ENCODE measurements at regions not wholly inside any gene's neighbourhood (a gene's known extent, or its start where the extent isn't known, plus 50 kb on each side); places are given as distances from the start of the nearest gene placed in this dataset.
"Not testable (repeated sequence)": the region's sequence is repeated elsewhere in the genome, so short reads cannot be mapped to it uniquely, and the experiment has no call there.

DNA sequence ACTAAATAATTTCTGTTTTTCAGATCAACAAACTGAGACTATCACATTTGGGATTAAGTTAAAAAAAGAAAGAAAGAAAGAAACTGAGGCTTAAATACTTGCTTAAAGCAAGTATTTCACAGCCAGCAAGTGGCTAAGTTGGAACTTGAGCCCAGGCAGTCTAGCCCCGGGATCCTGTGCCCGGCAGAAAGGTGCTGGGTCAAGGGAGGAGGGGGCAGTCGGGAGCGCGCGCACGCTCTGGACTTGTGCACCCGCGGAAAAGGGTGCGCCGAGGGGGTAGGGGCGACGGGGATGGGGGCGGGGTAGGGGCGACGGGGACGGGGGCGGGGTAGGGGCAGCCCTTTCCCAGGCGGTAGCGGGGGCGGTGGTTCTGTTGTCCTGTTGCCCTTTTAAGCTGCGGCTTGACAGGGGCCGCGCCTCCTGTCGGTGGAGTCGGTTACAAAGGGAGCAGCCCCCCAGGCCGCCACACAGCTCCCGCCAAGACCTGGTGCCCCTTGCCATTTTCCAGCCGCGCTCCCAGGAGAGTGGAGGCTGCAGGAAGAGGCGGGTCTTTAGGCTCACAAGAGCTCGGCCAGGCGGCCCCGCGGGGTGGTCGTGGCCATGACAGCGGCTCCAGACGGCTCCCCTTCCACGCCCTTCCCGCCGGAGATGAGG is 60.6 kb downstream of the GOLGA8T start:
- DNase-seq: peak; percentile 59
- H3K36me3 ChIP-seq; H3K27ac ChIP-seq; H3K4me1 ChIP-seq; intact Hi-C loops (cut with DNase I; ENCODE audit: low total_unique reads); H3K9me3 ChIP-seq: not testable (repeated sequence)
- WGBS, 5 donors: 0 to 5% (median 1%) methylated on average over 4 to 9 of the region's 41 CpGs; no CpG with 5 or more reads in 1 of the 5 donors
- H3K4me3 ChIP-seq: peak overlapping the region in 4 of 8 donors; percentile 24 to 61 (median 34)
- H3K27me3 ChIP-seq (replicated peaks in 1 of 7): peaks cover 0 to 17% (median 0%) of the 10 kb centered on the region in 7 donors

DNA sequence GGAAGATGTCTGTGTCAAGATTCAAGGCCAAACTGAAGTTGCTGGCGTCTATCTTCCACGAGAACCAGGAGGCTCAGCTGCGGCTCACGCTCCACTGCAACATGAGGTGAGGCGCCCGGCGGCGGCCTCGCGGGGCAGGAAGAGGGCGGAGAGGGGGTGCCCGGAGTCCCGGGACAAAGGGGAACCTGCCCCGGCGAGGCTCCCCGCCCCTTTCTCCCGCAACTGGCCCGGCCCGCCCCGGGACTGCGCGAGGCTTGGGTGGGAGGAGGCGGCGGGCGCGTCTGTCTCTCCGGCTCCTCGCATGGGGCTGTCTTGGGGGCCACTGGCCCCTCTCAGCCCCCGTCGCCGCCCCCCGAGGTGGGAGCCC is 61.1 kb downstream of the GOLGA8T start:
- Histone ChIP-seq H3K27me3 (replicated peaks in 1 of 7) (peaks cover 0 to 16% (median 0%) of the 10 kb centered on the region in 7 donors), H3K4me3 (peak overlapping the region in 5 of 8 donors; percentile 19 to 61 (median 30))
- H3K9me3 ChIP-seq; H3K36me3 ChIP-seq; H3K27ac ChIP-seq; intact Hi-C loops (cut with DNase I; ENCODE audit: low total_unique reads); H3K4me1 ChIP-seq: not testable (repeated sequence)
- DNase-seq: peak; percentile 88
- WGBS, 5 donors: 1 to 2% (median 1%) methylated on average over 16 to 29 of the region's 32 CpGs; no CpG with 5 or more reads in 1 of the 5 donors

GRCh38 chr15:30196769-30197168 is 61.9 kb downstream of the GOLGA8T start:
- DNase-seq; H3K27ac ChIP-seq; H3K4me1 ChIP-seq; H3K36me3 ChIP-seq; intact Hi-C loops (cut with DNase I; ENCODE audit: low total_unique reads); H3K4me3 ChIP-seq; H3K27me3 ChIP-seq (replicated peaks in 1 of 7); H3K9me3 ChIP-seq: not testable (repeated sequence)
- 78 to 98% (median 89%) methylated on average over 5 to 11 of the region's 12 CpGs for WGBS, 5 donors

DNA sequence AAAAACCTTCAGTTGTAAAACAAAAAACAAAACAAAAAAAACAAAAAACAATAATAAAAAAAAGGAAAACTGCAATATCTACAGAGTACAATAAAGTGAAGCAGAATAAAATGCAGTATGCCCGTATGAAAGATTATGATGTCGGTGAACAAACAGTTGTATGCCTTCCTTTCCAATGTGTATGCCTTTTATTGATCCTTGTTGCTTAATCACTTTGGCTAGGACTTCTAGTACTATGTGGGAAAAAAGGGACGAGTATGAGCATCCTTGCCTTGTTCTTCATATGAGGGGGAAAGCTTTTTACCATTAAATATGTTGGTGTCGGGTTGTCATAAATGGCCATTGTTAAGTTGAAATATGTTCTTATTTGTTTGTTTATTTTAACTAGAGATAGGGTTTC is 66.7 kb downstream of the GOLGA8T start:
- H3K27ac ChIP-seq; H3K36me3 ChIP-seq; H3K9me3 ChIP-seq; H3K4me3 ChIP-seq; DNase-seq; intact Hi-C loops (cut with DNase I; ENCODE audit: low total_unique reads); H3K4me1 ChIP-seq; H3K27me3 ChIP-seq (replicated peaks in 1 of 7): not testable (repeated sequence)
- 94 to 100% (median 96%) methylated on average over 2 to 3 of the region's 4 CpGs for WGBS, 5 donors

GRCh38 chr15:30213733-30214132 is 78.9 kb downstream of the GOLGA8T start:
- H3K9me3 ChIP-seq; H3K27ac ChIP-seq; H3K36me3 ChIP-seq; DNase-seq; H3K4me1 ChIP-seq; H3K27me3 ChIP-seq (replicated peaks in 1 of 7); H3K4me3 ChIP-seq; intact Hi-C loops (cut with DNase I; ENCODE audit: low total_unique reads): not testable (repeated sequence)
- no CpG with 5 or more reads among the region's 5 CpGs for WGBS, 5 donors

- peaks cover 0 to 13% (median 0%) of the 10 kb centered on the region in 7 donors for H3K27me3 ChIP-seq (replicated peaks in 1 of 7)
- H3K4me3 ChIP-seq; H3K36me3 ChIP-seq; intact Hi-C loops (cut with DNase I; ENCODE audit: low total_unique reads); H3K4me1 ChIP-seq; H3K27ac ChIP-seq; DNase-seq; H3K9me3 ChIP-seq: not testable (repeated sequence)
- no CpG with 5 or more reads among the region's 4 CpGs for WGBS, 5 donors
Measured at GRCh38 chr15:30221803-30222202, 87.0 kb downstream of the GOLGA8T start.

DNA sequence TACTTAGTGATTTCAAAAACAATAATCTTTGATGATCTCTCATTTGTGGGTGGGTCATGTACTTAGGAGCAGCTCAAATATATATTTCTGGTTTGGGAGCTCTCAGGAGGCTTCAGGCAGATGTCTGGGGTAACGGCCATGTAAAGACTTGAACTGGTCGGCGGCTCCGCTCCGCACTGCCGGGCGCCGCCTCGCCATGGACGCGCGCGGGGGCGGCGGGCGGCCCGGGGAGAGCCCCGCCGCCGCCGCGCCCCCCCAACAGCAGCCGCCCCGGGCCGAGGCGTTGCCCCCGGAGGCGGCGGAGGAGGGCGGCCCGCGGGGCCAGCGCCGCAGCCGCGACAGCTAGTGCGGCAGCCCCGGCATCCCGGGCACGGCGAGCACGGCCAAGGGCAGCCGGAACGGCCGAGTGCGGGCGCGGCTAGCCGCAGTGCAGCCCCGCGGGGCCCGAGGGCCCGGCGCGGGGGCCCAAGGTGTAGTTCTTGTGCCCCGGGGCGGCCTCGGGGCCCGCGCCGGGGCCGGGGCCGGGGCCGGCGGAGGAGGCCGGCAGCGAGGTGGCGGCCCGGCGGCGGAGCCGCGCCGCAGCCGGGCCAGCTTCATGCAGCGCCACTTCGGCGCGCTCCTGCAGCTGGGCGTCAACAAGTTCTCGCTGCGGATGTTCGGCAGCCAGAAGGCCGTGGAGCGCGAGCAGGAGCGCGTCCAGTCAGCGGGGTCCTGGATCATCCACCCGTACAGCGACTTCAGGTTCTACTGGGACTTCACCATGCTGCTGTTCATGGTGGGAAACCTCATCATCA is 88.1 kb downstream of the GOLGA8T start:
- 2 to 3% (median 3%) methylated on average over 15 to 45 of the region's 91 CpGs; no CpG with 5 or more reads in 2 of the 5 donors for WGBS, 5 donors

DNA sequence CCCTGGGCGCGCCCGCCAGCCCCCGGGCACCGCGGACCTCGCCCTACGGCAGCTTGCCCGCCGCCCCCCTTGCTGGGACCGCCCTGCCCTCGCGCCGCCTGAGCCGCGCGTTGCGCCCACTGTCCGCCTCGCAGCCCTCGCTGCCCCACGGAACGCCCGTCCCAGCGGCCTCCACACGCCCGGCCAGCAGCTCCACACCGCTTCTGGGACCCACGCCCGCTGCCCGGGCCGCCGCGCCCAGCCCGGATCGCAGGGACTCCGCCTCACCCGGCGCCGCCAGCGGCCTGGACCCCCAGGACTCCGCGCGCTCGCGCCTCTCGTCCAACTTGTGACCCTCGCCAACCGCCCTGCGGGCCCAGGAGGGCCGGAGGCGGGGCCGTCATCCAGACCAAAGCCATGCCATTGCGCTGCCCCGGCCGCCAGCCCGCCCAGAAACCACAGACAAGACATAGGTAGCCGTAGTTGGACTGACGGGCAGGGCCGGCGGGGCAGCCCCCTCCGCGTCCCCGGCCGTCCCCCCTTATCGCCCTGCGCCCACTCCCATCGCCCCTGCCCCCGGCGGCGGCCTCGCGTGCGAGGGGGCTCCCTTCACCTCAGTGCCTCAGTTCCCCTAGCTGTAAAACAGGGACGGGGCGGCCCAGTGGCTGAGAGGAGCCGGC is 90.5 kb downstream of the GOLGA8T start:
- H3K9me3 ChIP-seq; H3K27ac ChIP-seq; intact Hi-C loops (cut with DNase I; ENCODE audit: low total_unique reads); H3K36me3 ChIP-seq; DNase-seq; H3K4me3 ChIP-seq; H3K4me1 ChIP-seq: not testable (repeated sequence)
- 0 to 13% (median 6%) methylated on average over 1 to 62 of the region's 77 CpGs; no CpG with 5 or more reads in 1 of the 5 donors for WGBS, 5 donors
- peaks cover 0 to 13% (median 0%) of the 10 kb centered on the region in 7 donors for H3K27me3 ChIP-seq (replicated peaks in 1 of 7)

More for the DNA sequence above, 88.1 kb downstream of the GOLGA8T start:
- H3K36me3 ChIP-seq; H3K4me3 ChIP-seq; DNase-seq; H3K9me3 ChIP-seq; intact Hi-C loops (cut with DNase I; ENCODE audit: low total_unique reads); H3K27ac ChIP-seq; H3K4me1 ChIP-seq: not testable (repeated sequence)
- H3K27me3 ChIP-seq (replicated peaks in 1 of 7): peaks cover 0 to 13% (median 0%) of the 10 kb centered on the region in 7 donors

- H3K36me3 ChIP-seq; H3K4me3 ChIP-seq; DNase-seq; H3K9me3 ChIP-seq; H3K4me1 ChIP-seq; intact Hi-C loops (cut with DNase I; ENCODE audit: low total_unique reads); H3K27ac ChIP-seq; H3K27me3 ChIP-seq (replicated peaks in 1 of 7): not testable (repeated sequence)
- 77 to 97% (median 87%) methylated on average over 8 to 16 of the region's 23 CpGs for WGBS, 5 donors
Measured at GRCh38 chr15:30261432-30262141, 126.7 kb downstream of the GOLGA8T start.

DNA sequence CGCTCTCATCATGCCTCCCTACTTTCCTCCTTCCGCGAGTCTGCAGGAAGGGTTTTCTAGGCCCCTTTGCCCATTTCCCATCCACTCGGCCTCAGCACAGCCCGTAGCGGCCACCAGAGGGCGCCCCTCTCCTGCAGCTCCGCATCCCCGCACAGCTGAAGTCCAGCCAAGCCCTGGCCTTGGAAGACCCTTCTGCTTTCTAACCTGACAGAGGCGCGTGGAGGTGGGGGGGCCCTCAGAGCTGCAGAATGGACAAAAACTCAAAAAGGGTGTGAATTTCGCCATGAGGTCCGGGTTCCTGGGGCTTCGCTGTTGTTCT is 127.2 kb downstream of the GOLGA8T start:
- H3K36me3 ChIP-seq; H3K4me1 ChIP-seq; intact Hi-C loops (cut with DNase I; ENCODE audit: low total_unique reads); H3K27me3 ChIP-seq (replicated peaks in 1 of 7); DNase-seq; H3K9me3 ChIP-seq; H3K4me3 ChIP-seq; H3K27ac ChIP-seq: not testable (repeated sequence)
- WGBS, 5 donors: no CpG with 5 or more reads among the region's 14 CpGs
